Fibroblast of peridontal ligament (primary cell): ENCODE measurements at regions not wholly inside any gene's neighbourhood (a gene's known extent, or its start where the extent isn't known, plus 50 kb on each side); places are given as distances from the start of the nearest gene placed in this dataset.
"Not testable (repeated sequence)": the region's sequence is repeated elsewhere in the genome, so short reads cannot be mapped to it uniquely, and the experiment has no call there.

ENCODE experiments used
- DNase-seq: peaks from one replicate; pipeline ENCODE4 v3.0.0-alpha.2; 2010; ENCODE audit errors: extremely low read depth

DNA sequence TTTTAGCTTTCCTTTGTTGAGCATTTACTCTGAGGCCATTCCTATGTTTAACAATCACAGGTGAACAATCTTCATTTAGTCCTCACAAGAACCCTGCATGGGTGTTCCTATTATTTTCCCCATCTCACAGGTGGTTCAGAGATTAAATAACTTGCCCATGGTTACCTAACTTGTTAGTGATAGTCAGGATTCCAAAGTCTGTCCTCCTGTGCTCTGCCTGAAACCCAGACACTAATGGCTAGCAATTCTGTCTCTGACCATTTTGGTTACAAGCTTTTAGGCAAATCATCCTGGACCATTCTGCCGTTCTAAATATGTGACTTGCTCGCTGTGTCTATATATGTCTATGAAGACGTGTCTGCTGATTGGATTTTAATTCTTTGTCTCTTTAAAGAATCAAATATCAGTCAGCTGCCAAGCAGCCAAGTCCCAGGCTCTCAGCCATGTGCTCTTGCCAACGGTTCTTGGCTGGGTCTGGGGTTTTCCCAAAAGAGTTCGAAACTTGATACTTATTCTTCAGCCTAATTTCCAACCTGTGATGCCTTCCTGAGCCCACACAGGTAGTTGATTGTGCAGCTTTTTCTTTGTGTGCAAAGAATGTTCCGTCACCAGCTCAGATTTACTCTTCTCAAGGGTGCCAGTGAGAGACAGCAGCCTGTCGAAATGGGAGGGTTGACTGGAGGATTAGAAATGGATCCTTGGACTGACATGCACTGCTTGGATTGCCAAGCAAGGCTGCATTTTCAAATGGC, 121.7 kb downstream of the NREP start:
- peak; percentile 71 for DNase-seq

DNA sequence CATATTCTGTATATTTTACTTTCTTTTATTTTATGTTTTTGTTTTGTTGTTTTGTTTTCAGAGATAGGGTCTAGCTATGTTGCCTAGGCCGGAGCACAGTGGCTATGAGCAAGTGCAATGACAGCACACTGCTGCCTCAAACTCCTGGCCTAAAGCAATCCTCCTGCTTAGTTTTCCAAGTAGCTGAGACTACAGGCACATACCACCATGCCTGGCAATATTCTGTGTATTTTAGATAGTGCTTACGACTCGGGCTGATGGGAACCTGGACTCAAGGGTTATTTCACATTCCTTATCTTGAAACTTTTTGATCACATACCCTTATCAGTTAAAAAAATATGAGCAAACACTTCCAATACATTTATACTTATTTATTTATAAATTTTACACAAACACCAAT, 119.0 kb upstream of the STARD4 start:
- DNase-seq: no peak

DNA sequence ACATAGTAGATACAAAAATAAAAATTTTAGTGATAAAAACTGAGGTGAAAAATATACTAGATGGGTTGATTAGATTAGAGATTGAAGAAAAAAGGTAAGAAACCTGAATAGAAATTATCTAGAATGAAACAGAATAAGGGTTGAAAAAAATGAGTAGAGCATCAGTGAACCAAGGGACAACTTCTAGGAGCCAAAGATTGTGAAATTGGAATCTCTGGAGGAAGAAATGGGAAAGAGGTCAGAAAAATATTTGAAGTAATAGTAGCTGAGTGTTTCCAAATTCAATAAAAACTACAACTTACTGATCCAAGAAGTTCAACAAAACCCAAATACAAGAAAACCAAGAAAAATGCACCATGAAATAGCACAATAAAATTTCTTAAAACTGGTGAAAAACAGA, 116.6 kb upstream of the STARD4 start:
- DNase-seq: peak; percentile 84

DNA sequence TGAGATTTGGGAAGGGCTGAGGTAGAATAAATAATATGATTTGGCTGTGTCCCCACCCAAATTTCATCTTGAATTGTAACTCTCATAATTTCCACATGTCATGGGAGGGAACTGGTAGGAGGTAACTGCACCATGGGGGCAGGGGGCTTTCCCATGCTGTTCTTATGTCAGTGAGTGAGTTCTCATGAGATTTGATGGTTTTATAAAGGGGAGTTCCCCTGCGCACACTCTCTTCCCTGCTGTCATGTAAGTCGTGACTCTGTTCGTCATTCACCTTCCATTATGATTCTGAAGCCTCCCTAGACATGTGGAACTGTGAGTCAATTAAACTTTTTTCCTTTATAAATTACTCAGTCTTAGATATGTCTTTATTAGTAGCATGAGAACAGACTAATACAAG, 115.5 kb upstream of the STARD4 start:
- DNase-seq: no peak

DNA sequence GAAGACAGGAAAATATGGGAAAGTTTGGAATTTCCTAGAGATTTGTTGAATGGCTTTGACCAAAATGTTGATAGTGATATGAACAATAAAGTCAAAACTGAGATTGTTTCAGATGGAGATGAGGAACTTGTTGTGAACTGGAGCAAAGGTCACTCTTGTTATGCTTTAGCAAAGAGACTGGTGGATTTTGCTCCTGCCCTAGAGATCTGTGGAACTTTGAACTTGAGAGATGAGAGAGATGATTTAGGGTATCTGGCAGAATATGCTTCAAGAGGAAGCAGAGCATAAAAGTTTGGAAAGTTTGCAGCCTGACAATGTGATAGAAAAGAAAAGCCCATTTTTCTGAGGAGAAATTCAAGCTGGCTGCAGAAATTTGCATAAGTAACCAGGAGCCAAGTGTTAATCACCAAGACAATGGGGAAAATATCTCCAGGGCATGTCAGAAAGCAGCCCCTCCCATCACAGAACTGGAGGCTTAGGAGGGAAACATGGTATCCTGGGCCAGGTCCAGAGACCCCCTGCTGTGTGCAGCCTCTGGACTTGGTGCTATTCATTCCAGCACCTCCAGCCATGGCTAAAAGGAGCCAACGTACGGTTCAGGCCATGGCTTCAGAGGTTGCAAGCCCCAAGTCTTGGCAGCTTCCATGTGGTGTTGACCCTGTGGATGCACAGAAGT, 114.3 kb upstream of the STARD4 start:
- no peak for DNase-seq

DNA sequence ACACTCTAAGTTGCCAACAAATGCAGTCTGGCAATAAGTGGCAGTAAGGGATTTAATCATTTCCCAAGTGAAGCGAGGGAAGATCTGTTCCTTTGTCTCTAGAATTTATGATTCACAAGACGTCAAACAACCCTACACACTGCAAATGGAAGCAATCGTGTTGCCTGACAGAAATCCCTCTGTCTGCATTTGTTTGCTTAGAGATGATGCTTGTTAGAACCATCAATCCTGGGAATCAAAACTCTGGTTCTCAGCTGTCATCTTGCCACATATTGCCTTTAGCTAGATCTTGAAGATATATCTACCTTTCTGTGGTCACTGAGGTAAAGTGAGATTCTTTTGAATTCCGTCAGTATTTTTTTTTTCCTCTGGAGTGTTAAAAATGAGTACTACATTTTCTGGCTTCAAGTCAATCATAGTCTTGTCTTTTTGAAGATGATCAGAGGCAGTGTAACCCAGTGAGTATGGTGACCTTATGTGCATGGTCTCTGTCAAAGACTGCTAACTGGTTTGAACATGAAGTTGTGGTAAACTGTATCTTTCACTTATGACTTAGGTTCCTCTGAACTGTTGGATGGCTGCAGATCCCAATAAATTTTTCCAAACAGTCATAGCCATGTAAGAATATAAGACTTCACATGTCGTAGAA, 106.4 kb upstream of the STARD4 start:
- peak; percentile 5 for DNase-seq

DNA sequence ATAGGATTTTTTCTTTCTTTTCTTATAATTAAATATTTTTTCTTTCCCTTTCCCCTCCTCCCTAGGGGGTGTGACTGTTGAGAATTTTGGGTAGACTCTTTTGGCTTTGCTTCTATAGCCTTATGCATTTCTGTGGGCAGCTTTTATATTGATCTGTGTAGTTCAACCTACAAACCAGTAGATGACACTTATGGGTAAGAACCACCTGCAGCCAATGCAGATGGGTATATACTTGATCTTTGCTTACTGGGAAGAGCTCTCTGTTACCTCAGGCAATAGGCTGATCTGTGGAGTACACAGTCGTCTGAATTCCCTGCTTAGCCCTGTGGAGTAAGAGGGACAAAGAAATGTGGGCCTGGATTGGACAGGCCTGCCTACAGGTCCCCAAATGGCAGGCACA, 102.7 kb upstream of the STARD4 start:
- DNase-seq: no peak

DNA sequence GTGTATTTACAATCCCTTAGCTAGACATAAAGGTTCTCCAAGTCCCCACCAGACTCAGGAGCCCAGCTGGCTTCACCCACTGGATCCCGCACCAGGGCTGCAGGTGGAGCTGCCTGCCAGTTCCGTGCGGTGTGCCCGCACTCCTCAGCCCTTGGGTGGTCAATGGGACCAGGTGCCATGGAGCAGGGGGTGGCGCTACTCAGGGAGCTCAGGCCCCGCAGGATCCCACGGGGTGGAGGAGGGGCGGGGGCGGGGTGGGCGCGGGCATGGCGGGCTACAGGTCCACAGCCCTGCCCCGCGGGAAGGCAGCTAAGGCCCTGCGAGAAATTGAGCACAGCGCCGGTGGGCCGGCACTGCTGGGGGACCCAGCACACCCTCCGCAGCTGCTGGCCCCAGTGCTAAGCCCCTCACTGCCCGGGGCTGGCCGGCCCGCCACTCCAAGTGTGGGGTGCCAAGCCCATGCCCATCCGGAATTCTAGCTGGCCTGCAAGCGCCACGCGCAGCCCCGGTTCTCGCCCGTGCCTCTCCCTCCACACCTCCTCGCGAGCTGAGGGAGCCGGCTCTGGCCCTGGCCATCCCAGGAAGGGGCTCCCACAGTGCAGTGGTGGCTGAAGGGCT, 99.8 kb upstream of the STARD4 start:
- DNase-seq: not testable (repeated sequence)

DNA sequence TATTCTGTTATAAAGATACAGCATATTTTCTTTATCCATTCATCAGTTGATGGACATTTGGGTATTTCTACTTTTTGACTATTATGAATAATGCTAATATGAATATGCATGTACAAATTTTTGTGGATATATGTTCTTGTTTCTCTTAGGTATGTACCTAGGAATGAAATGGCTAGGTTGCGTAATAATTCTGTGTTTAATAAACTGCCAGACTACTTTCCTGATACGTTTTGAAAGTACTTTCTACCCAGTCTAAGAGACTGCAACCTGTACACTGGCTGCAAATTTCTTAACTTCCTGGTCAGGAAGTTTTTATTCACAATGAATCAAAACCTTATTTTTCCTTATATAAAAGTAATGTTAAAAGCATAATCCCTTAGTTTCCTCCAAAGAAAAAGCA, 93.9 kb upstream of the STARD4 start:
- no peak for DNase-seq

DNA sequence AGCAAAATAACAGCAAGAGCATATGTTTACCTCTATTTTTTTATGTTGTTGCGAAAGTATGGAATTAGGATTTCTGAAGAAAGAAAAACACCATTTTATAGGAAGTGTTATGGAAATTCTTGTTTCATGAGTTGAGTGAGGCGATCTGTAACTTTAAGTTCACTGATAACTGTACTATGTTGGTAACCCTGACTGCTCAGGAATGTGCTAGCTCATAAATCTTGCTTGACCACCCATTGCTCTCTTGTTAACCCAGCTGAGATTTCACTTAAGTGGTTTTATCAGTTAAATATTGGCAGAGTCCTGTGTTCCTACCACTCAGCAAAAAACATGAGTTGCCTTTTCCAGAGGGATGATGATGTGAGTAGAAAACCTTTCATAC, 91.1 kb upstream of the STARD4 start:
- DNase-seq: peak; percentile 20

DNA sequence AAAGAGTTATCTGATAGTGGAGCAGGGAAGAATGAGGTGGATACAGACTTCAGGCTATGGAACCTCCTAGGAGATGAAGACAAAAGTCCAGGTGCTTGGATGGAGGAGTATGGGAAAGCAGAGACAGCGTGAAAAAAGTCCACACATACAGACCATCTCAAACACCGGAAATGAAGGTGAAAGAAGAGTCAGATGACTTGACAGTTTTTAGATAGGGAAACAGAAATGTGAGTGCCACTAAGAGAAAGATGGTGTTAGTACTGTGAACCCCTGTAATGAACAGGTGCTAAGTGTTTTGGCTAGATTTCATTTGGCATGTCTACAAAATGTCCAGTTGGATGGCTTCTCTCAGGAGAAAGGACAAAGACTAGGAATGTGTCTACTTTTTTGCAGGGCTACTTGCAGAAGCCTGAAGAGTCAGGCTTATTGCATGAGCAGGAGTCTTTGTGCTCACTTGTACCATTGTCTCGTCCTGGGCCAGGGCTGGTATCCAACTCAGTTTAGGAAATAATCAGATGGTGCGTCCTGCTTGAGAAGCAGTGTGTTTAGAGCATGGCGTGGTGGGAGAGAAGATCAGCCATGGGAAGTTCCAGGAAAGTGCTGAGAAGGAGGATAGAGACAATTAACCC, 90.6 kb upstream of the STARD4 start:
- no peak for DNase-seq

DNA sequence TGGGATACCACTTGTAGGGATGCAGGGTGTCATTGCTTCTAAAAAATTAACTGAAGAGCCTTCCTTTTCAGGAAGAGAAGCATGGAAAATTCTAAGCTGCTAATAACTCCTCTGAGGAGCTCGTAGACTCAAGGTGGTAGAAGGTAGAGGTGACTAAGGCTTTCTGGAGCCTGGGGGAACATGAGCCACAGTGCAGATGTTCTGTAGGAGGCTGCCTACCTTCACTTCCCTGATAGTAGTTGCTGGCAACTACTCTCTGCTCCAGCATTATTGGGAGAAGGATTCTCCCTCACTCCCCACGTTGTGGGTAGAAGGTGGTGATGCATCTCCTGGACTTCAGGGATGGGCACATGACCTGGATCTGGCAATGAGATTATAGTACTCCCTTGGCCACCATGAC, 86.7 kb upstream of the STARD4 start:
- no peak for DNase-seq

DNA sequence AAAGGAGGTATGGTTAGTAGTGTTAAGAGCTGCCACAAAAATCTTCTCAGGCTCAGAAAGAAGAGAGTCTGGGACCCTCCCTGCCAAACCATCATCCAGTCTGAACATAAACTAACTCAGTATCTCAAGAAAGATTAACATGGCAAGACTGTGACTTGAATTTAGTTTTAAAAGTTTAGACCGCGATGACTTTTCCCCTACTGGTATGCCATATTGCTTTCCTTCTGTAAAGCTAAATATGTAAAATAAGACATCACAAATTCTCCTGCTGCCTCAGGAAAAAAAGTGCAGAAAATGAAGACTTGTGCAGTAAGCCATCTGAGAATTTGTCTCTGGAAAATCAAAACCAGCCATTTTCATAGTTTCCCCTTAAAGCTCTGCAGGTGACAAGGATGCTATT, 85.2 kb upstream of the STARD4 start:
- no peak for DNase-seq

DNA sequence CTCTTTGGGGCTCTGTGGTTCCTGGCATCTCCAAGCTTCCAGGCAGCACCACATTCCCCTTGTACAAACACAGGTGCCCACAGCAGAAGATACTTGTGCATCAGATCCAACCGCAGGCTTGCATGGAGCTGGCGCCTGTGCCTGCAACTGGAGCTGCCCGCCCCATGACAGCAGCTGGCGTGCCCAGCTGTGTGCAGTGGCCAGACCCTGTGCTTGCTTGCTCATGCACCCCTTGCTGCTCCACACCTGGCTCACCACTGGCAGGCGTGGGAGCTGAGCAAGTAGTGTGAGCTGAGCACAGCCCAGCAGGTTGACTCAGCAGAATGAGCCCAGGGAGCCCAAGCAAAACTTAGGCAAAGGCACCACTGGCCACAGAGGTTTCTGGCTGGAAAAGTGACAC, 84.4 kb upstream of the STARD4 start:
- DNase-seq: no peak

DNA sequence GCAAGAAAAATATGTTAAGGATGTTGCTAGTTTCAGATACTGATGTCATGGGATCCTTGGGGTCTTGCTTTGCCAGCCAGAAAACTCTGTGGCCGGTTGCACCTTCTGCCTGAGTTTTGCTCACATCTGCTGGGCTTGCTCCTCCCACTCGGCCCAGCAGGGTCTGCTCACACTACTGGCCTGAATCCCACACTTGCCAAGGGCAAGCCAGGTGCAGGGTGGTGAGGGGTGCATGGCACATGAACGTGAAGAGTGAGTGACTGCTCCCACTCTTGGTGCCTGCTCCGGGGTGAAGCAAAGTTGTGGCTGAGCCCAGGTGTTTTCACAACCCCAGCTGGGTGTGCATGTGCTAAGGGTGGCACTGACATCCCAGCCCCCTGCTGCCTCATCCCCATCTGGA, 83.1 kb upstream of the STARD4 start:
- DNase-seq: no peak

DNA sequence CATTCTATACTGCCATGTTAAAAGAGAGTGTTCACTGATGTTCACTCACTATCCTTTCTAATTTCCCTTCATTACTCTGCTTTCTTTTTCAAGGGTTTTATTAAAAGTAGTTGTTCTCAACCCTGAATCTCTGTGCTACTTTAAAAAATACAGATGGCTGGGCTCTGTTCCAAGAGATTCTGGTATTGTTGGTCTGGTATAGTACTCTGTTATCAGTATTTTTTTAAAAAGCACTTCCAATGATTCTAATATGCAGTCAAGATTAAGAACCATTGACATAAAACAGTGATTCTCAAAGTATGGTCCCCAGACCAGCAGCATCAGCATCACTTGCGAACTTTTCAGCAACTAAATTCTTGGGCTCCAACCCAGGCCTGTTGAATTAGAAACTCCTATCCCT, 77.0 kb upstream of the STARD4 start:
- DNase-seq: no peak

DNA sequence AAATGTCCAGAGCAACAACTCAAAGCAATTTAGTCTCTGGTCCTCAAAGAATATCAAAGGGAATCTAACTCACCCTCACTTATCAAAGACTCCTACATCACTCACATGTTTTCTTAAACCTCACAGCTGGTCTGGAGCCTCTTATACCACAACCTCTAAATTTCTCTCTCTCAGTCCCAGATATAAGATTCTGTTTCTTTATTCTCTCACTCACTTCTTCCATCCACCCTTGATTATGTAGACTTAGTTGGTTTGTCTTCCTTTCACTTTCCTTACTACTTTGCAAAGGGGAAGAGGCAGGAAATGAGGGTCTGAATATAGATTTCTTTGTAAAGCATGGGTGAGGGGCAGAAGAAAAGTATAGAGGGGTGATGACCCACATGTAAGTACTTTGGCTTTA, 75.4 kb upstream of the STARD4 start:
- no peak for DNase-seq

DNA sequence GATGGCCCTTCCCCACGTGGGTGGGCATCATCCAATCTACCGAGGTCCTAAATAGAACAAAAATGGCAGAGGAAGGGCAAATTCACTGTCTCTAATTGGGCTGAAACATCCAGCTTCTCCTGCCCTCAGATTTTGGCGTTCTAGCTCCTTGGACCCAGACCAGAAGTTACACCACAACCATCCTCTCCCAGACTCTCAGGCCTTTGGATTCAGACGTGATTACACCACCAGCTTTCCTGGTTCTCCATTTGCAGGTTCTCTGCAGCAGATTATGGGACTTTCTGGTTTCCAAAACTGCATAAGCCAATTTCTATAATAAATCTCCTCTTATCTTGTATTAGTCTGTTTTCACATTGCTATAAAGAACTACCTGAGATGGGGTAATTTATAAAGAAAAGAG, 73.6 kb upstream of the STARD4 start:
- DNase-seq: no peak

DNA sequence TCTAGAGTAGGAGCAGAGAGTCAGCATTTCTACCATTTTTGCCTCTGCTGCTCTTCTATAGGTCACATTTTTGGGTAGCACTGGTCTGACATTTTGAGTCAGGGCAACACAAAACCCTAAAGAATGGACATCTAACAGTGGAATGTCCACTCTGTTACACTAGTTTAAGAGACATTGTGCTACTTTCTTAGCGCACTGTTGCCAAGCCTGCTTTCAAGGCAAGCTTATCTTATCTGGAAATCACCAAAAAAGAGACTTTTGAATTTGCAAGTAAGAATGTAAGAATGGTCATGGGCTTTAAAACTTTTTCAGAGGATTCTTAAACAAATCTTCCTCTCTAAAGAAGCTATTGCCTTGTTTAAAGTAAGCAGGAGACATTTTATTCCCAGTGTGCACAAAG, 73.0 kb upstream of the STARD4 start:
- DNase-seq: no peak

DNA sequence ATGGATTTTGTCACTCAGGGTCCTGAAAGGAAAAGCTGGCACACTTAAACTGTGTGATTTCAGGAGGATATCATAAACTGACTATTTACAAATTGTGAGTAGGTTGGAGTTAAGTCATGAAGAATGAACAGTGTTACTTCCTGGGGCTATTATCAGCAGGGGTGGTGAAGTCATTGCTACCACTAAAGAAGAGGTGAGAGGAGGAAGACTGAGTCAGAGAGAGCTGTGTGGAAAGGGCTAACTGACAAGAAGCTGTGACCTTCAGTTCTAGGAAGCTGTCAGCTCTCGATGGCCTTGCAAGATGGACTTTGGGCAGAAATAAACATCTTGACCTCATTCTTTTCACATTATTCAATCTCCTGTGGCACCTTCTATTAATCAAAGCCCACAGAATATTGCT, 72.3 kb upstream of the STARD4 start:
- no peak for DNase-seq

DNA sequence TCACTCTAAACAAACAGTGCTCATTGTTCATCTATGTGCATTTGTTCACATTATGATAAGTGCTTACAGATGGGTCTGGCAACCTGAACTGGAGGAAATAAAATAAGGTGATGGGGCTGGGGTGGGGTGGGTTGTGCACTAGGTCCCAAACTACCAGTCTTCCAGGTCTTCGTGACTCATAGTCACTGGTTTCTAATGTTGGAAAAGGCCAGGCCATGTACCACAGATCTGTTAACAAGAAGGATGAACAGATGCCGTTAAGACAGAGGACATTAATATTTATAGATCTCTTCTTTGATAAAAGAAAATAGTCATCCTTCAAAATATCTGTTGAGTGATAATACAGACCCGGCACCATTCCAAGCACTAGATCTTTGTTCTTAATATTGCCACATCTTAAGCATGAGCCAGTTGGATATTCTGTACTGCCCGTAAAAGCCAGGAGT, 71.4 kb upstream of the STARD4 start:
- DNase-seq: no peak

DNA sequence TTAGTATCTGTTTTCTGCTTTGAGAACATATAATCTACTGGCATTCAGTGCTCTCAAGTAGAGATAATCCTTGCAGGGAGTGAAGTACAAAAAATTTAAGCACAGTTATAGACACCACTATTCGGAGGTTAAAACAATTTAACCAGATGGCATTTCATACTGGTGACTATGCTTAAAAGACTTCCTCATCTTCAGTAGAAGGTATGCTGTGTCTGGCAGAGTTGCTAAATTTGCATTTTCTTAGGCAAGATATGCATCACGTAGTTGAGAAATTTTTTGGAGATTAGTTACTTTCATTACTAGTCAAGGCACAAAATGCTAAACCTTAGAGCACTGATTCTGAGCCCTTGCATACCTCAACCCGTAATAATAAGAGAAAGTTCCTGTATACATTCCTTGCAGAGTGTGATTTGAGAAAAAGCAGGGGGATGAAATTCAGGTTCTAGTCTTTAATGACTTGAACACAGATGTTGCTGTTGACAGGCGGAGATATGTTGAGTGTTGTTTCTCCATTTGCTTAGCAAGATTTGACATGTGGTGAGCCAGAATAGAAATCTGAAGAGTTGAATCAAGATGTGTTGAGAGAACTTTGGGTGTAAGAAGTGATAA, 70.8 kb upstream of the STARD4 start:
- DNase-seq: peak; percentile 83
